Hepatocyte (in vitro differentiated cells): ENCODE measurements at regions not wholly inside any gene's neighbourhood (a gene's known extent, or its start where the extent isn't known, plus 50 kb on each side); places are given as distances from the start of the nearest gene placed in this dataset.

ENCODE experiments used
- DNase-seq: peaks from one replicate; pipeline ENCODE4 v3.0.0-alpha.2; 2016; ENCODE audit warnings: low spot score
- H2AFZ ChIP-seq: fragments of 200-600 bp; sonication (generic); 2 replicates; pipeline ENCODE4 v1.6.0; 2016; ENCODE audit warnings: antibody characterized with exemption, mild to moderate bottlenecking
- H3K27ac ChIP-seq: fragments of 200-600 bp; sonication (generic); 2 replicates; pipeline ENCODE4 v1.5.1; 2016; ENCODE audit warnings: mild to moderate bottlenecking
- H3K27me3 ChIP-seq: fragments of 200-600 bp; sonication (generic); 2 replicates; pipeline ENCODE4 v1.6.1; 2016
- H3K36me3 ChIP-seq: fragments of 200-600 bp; sonication (generic); replicated peaks from 2 replicates; pipeline ENCODE4 v1.5.1; 2016; ENCODE audit warnings: low read depth; ENCODE audit not compliant: insufficient read depth
- H3K4me1 ChIP-seq: fragments of 200-600 bp; sonication (generic); 2 replicates; pipeline ENCODE4 v1.5.1; 2016; ENCODE audit warnings: mild to moderate bottlenecking, moderate library complexity; ENCODE audit not compliant: insufficient read depth
- H3K4me2 ChIP-seq: fragments of 200-600 bp; sonication (generic); 2 replicates; pipeline ENCODE4 v1.6.0; 2016
- H3K4me3 ChIP-seq: fragments of 200-600 bp; sonication (generic); 2 replicates; pipeline ENCODE4 v1.5.1; 2016; ENCODE audit warnings: mild to moderate bottlenecking
- H3K79me2 ChIP-seq: fragments of 200-600 bp; sonication (generic); 2 replicates; pipeline ENCODE4 v1.6.0; 2017; ENCODE audit warnings: mild to moderate bottlenecking
- H3K9me2 ChIP-seq: fragments of 200-600 bp; sonication (generic); replicated peaks from 2 replicates; pipeline ENCODE4 v1.6.0; 2017; ENCODE audit warnings: mild to moderate bottlenecking; ENCODE audit not compliant: insufficient read depth
- H3K9me3 ChIP-seq: fragments of 200-600 bp; sonication (generic); 2 replicates; pipeline ENCODE4 v1.5.1; 2016; ENCODE audit warnings: low read depth, mild to moderate bottlenecking
- H4K20me1 ChIP-seq: fragments of 200-600 bp; sonication (generic); 2 replicates; pipeline ENCODE4 v1.6.0; 2016; ENCODE audit warnings: mild to moderate bottlenecking; ENCODE audit not compliant: insufficient read depth, poor library complexity, severe bottlenecking
- CTCF ChIP-seq: fragments of 200-600 bp; sonication (generic); IDR thresholded peaks from 2 replicates; pipeline ENCODE4 v1.5.1; 2016; ENCODE audit warnings: antibody characterized with exemption, mild to moderate bottlenecking; ENCODE audit not compliant: poor library complexity
- EZH2 ChIP-seq: fragments of 200-600 bp; sonication (generic); IDR thresholded peaks from 2 replicates; pipeline ENCODE4 v1.6.1; 2016; ENCODE audit warnings: antibody characterized with exemption, mild to moderate bottlenecking, borderline replicate concordance
- EZH2phosphoT487 ChIP-seq: fragments of 200-600 bp; sonication (generic); IDR thresholded peaks from one replicate; pipeline ENCODE4 v1.6.1; 2018; ENCODE audit warnings: antibody characterized with exemption, mild to moderate bottlenecking, low read depth, moderate library complexity; ENCODE audit not compliant: unreplicated experiment, severe bottlenecking
- WGBS: methylation state at CpG from one replicate; pipeline ENCODE4 v1.1.6; 2016; ENCODE audit warnings: low lambda C conversion rate; ENCODE audit errors: missing lambda C conversion rate; 5-methylcytosine and 5-hydroxymethylcytosine counted together

GRCh38 chr15:38647683-38648082 is 83.1 kb upstream of the RASGRP1 start:
- no peaks in the 10 kb centered on the region for H3K4me1 ChIP-seq
- H4K20me1 ChIP-seq, result no peaks in the 10 kb centered on the region
- no peaks in the 10 kb centered on the region for H3K9me2 ChIP-seq
- TF ChIP-seq EZH2phosphoT487 (no peak), CTCF (peak; percentile 49)
- H3K4me2 ChIP-seq, result no peak overlapping the region
- H3K36me3 ChIP-seq, result no peaks in the 10 kb centered on the region
- H3K9me3 ChIP-seq, result no peaks in the 10 kb centered on the region
- H3K27me3 ChIP-seq, result peaks cover 3% of the 10 kb centered on the region
- H3K79me2 ChIP-seq, result no peaks in the 10 kb centered on the region
- peak; percentile 38 for DNase-seq
- H2AFZ ChIP-seq, result no peak overlapping the region
- H3K27ac ChIP-seq, result no peak overlapping the region
- H3K4me3 ChIP-seq, result no peak overlapping the region

- H3K4me3 ChIP-seq, result no peak overlapping the region
- no peak overlapping the region for H2AFZ ChIP-seq
- TF ChIP-seq EZH2phosphoT487, result no peak
- no peak for TF ChIP-seq CTCF
- TF ChIP-seq EZH2, result no peak
- H3K9me2 ChIP-seq, result no peaks in the 10 kb centered on the region
- peaks cover 3% of the 10 kb centered on the region for H3K27me3 ChIP-seq
- no peaks in the 10 kb centered on the region for H3K9me3 ChIP-seq
- no peaks in the 10 kb centered on the region for H3K79me2 ChIP-seq
- no peak overlapping the region for H3K27ac ChIP-seq
- 85% methylated on average over 10 of the region's 10 CpGs for WGBS
- no peaks in the 10 kb centered on the region for H3K36me3 ChIP-seq
- H3K4me2 ChIP-seq, result no peak overlapping the region
- DNase-seq, result no peak
- H4K20me1 ChIP-seq, result no peaks in the 10 kb centered on the region
- H3K4me1 ChIP-seq, result no peaks in the 10 kb centered on the region
These were observed 83.7 kb upstream of the RASGRP1 start for GRCh38 chr15:38648121-38648843.

GRCh38 chr15:38650384-38650783 is 85.8 kb upstream of the RASGRP1 start:
- no peak for DNase-seq
- H2AFZ ChIP-seq, result no peak overlapping the region
- H3K4me1 ChIP-seq, result no peaks in the 10 kb centered on the region
- H3K4me3 ChIP-seq, result no peak overlapping the region
- H3K79me2 ChIP-seq, result no peaks in the 10 kb centered on the region
- no peak overlapping the region for H3K27ac ChIP-seq
- no peak overlapping the region for H3K4me2 ChIP-seq
- H3K36me3 ChIP-seq, result no peaks in the 10 kb centered on the region
- peaks cover 3% of the 10 kb centered on the region for H3K27me3 ChIP-seq
- no peak for TF ChIP-seq EZH2phosphoT487
- no peak for TF ChIP-seq EZH2
- no peaks in the 10 kb centered on the region for H4K20me1 ChIP-seq
- H3K9me3 ChIP-seq, result no peaks in the 10 kb centered on the region
- no peaks in the 10 kb centered on the region for H3K9me2 ChIP-seq

GRCh38 chr15:38650936-38651327 is 86.3 kb upstream of the RASGRP1 start:
- no peaks in the 10 kb centered on the region for H3K9me2 ChIP-seq
- 83% methylated on average over 1 of the region's 1 CpG for WGBS
- no peak overlapping the region for H2AFZ ChIP-seq
- no peaks in the 10 kb centered on the region for H4K20me1 ChIP-seq
- no peaks in the 10 kb centered on the region for H3K79me2 ChIP-seq
- peaks cover 3% of the 10 kb centered on the region for H3K27me3 ChIP-seq
- no peak for TF ChIP-seq EZH2phosphoT487
- TF ChIP-seq CTCF, result no peak
- H3K4me2 ChIP-seq, result no peak overlapping the region
- DNase-seq, result no peak
- H3K4me1 ChIP-seq, result no peaks in the 10 kb centered on the region
- H3K36me3 ChIP-seq, result no peaks in the 10 kb centered on the region
- no peak overlapping the region for H3K4me3 ChIP-seq
- H3K27ac ChIP-seq, result no peak overlapping the region
- no peaks in the 10 kb centered on the region for H3K9me3 ChIP-seq
